Dermis microvascular lymphatic vessel endothelial cell (primary cell): ENCODE measurements at regions not wholly inside any gene's neighbourhood (a gene's known extent, or its start where the extent isn't known, plus 50 kb on each side); places are given as distances from the start of the nearest gene placed in this dataset.
"Not testable (repeated sequence)": the region's sequence is repeated elsewhere in the genome, so short reads cannot be mapped to it uniquely, and the experiment has no call there.

Experiments used
- DNase-seq, 2 donors: peaks; one replicate each; pipeline versions ENCODE4 v3.0.0 to v3.0.0-alpha.2; 2010; ENCODE audit warnings: low read depth in 2 of 2

DNA sequence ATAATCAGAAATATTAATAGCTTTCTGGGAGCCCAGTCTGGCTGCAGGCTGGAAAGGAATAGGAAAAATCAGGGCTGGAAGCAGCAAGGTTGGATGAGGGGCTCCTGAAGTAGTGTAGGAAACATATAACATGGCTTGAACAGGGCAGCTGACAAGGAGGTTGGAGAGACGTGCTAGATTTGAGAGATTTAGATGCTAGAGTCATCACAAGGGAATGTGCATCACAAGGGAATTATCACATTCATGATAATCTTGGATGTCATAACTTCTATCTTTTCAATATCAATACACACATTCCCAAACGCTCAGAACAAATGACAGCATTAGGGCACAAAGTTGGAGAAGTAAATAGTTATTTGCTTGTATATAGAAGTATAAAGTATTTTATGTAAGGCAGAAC is 120.9 kb upstream of the EGFR start:
- DNase-seq, result no peak

- no peak for DNase-seq
Measured at GRCh38 chr7:54898659-54899340, 120.0 kb upstream of the EGFR start.

DNA sequence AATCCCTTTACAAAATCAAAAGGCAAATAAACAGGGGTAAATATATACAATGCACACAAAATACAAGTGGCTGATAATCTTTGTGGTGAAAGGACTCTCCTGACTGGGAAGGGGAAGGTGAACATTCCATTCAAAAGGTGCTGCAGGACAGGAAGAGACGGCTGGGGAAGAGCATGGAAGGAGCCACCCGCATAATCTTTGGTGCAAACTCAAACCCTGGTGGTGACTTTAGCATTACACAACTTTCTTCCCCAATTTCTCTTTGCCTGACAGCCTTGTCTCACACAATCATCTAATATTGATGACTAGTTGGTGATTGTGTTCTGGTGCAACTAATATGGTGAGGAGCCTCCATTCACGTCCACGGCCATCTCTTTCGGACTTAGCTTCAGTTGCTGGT is 117.0 kb upstream of the EGFR start:
- DNase-seq, result no peak

DNA sequence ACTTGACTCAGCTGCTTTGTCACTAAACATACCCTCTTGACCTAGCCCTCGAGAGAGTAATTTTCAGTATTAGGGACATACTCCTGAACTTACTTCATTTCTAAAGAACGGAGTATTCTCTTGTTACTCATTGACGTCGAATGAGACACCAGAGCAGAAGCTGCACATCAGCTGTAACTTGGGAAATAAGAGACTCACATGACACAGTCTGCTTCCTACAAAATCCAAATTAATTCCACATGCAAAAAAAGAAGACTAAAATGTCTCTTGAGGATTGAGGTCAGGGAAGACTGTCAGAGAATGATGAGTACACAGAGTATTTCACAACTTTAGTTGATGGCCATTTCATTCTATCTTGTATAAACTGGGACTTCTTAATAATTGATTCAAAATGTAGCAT is 114.7 kb upstream of the EGFR start:
- DNase-seq, result no peak

DNA sequence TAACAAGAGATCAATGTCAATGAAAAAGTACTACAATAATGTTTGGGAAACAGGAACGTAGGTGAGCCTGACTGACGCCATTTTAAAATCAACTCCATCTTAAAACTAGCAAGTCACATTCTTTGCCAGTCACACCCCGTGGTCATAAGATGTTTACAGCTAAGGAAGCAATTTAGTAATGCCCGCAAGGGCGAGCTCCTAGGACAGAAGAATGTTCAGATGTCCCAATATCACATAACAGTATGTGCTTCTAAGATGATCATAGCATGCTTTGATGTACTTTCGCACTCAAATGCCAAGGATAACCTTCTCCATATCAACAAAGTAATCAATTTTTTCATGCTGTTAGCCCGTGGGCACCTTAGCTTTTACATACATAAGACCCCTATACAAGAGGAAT is 113.8 kb upstream of the EGFR start:
- DNase-seq, result no peak

DNA sequence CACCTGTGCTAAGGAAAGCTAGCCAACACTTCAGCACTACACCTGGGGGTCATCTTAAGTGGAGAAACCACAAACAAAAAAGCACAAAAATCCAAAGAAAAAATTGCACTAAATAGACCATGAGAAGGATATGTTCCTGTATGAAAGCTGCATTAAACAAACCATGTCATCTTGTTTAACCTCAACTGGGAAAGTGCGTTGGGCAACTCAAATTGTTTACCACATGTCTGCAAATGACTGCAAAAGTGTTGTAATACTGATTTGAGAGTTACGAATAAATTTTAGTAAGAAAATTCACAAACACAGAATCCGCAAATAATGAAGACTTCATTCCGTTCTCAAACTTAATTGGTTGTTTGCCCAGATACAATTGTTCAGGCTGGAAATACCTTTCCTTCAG is 111.9 kb upstream of the EGFR start:
- no peak for DNase-seq

GRCh38 chr7:54907981-54908380 is 110.8 kb upstream of the EGFR start:
- DNase-seq, result no peak

GRCh38 chr7:54908760-54909438 is 109.9 kb upstream of the EGFR start:
- DNase-seq, result no peak

GRCh38 chr7:54915870-54916598 is 102.8 kb upstream of the EGFR start:
- no peak for DNase-seq

DNA sequence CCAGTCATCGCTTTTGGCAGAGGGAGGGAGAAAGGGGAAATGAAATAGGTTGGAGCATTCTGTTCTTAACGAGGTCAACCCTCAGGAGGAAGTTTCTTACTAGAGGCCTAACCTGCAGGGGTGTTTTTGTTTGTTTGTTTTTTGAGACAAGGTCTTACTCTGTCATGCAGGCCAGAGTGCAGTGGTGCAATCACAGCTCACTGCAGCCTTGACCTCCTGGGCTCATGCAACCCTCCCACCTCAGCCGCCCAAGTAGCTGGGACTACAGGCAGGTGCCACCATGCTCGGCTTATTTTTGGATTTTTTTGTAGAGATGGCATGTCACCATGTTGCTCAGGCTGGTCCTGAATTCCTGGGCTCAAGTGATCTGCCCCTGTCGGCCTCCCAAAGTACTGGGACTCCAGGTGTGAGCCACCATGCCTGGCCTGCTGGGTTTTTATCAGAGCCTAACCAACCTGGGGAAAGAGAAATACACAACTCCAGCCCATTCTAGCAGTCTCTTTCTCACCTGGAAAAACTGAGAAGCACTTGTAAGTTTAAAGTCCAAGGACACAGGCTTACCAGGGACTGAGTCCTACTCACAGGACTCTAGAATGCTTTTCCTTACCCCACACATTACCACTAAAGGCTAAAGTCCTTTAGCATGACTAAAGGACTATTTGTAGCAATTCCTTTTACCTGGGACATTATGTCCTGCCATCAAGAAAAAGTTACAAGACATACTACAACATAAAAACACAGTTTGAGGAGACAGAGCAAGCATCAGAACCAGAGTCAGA is 101.0 kb upstream of the EGFR start:
- no peak for DNase-seq

GRCh38 chr7:54921116-54921515 is 97.7 kb upstream of the EGFR start:
- no peak for DNase-seq

DNA sequence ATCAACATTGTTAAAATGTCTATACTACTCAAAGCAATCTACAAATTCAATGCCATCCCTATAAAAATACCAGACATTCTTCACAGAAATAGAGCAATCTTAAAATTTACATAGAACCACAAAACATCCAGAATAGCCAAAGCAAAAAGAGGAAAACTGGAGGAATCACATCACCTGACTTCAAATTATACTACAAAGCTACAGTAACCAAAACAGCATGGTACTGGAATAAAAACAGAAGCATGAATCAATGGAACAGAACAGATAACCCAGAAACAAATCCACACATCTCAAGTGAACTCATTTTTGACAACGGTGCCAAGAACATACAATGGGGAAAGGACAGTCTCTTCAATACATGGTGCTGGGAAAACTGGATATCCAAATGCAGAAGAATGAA is 87.3 kb upstream of the EGFR start:
- DNase-seq, result no peak

DNA sequence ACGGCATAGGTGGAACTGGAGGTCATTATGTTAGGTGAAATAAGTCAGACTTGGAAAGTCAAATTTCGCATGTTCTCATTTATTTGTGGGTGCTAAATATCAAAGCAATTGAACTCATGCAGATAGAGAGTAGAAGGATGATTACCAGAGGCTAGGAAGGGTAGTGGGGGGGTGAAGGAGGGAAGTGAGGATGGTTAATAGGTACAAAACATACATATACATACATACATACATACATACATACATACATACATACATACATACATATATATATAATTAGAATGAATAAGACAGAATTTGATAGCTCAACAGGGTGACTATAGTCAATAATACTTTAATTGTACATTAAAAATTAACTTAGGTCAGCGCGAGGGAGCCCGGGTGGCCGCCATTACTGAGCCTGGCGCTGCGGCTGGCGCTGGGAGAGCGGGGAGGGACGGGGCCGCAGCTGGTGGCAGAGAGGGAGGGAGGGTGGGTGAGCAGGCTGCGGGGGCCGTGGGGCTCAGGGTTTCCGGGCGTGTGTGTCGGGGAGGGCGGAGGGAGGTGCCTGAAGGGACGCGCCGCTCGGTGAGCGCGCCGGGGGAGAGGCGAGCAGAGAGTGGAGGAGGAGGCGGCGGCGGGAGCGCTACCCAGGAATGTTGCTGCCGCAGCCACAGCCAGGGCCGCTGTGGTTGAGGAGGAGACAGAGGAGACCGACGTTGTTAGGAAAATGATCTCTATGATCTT is 85.8 kb upstream of the EGFR start:
- DNase-seq, result peak in 1 of 2 donors; percentile 26

GRCh38 chr7:54933643-54934042 is 85.2 kb upstream of the EGFR start:
- DNase-seq, result no peak

DNA sequence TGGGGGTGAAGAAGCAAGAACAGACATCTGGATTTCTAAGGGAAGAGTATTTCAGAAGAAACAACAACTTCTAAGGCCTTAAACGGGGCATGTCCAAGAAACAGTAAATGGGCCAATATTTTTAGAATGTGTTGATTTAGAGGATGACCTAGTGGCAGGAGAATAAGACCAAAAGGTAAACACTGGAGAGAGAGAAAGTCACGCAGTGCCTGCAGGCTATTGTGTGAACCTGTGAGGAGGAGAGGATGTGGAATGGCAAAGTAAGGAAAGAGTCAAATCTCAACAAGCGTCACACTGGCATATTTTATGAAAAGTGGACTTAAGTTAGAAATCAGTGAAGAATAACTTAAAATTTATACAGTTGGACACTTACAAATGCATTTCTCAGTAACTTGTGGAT is 78.1 kb upstream of the EGFR start:
- no peak for DNase-seq

GRCh38 chr7:54944179-54944578 is 74.6 kb upstream of the EGFR start:
- no peak for DNase-seq

- no peak for DNase-seq
Measured at GRCh38 chr7:54946271-54946670, 72.5 kb upstream of the EGFR start.

- no peak for DNase-seq
Measured at GRCh38 chr7:54946764-54947163, 72.1 kb upstream of the EGFR start.

DNA sequence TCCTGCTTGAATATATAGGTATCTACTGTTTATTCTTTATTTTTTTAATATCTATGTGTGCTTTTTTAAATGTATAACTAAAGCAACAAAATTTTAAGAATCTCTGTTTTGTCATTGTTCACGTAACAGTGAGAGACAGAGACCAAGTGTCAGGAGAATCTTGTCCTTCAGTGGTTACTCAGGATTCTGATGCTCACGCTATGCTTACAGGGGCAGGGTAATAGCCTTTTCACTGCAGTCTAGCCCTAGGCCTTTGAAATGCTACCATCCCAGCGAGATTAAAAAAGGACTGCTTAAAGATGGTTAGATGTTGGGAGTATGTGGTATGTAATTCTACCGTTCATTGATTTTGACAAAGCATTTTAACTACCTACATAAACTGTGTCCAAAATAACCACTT is 71.6 kb upstream of the EGFR start:
- no peak for DNase-seq

- not testable (repeated sequence) for DNase-seq
Measured at GRCh38 chr7:54949514-54949913, 69.3 kb upstream of the EGFR start.

GRCh38 chr7:54955296-54955695 is 63.5 kb upstream of the EGFR start:
- DNase-seq, result no peak
